IMR-90 (cell line): ENCODE measurements at regions not wholly inside any gene's neighbourhood (a gene's known extent, or its start where the extent isn't known, plus 50 kb on each side); places are given as distances from the start of the nearest gene placed in this dataset.
A peak's percentile ranks its signal among the peaks of the same experiment; 100 is the strongest.

Experiments
- ATAC-seq: fragments of 200-7000 bp; cut with Tn5 transposase; 2 replicates; pipeline ENCODE4 v1.9.1; 2020; ENCODE audit warnings: low read depth, mild to moderate bottlenecking, moderate library complexity
- BruUV-seq: library from RNA; stranded (reverse); fragments of 400-500 nt; replicated peaks from 2 replicates; lab custom pipeline; 2021; lab: Mats Ljungman, UMichigan
- CTCF ChIA-PET: fragments of 300-600 bp; formaldehyde crosslinking; extraction: SDS; loops from one replicate; lab custom pipeline; 2021; ENCODE audit warnings: antibody characterized with exemption; lab: Yijun Ruan, JAX
- POLR2A ChIA-PET: fragments of 300-600 bp; sonication (Branson Sonifier 250); formaldehyde crosslinking; loops from one replicate; lab custom pipeline; 2022; ENCODE audit warnings: antibody characterized with exemption; ENCODE audit not compliant: unreplicated experiment; lab: Charles Lee
- DNase-seq: peaks from one replicate; pipeline ENCODE4 v3.0.0; 2013
- H2AFZ ChIP-seq: replicated peaks from 2 replicates; pipeline ENCODE3; 2013; ENCODE audit warnings: low read length, mild to moderate bottlenecking; ENCODE audit not compliant: poor library complexity
- H2AK5ac ChIP-seq: 2 replicates; pipeline ENCODE4 v1.6.1; 2013; ENCODE audit warnings: low read depth, low read length, inconsistent platforms
- H2AK9ac ChIP-seq: replicated peaks from 2 replicates; pipeline ENCODE3; 2013; ENCODE audit warnings: mild to moderate bottlenecking, low read depth, low read length, moderate library complexity; ENCODE audit not compliant: poor library complexity
- H2BK120ac ChIP-seq: 2 replicates; pipeline ENCODE4 v1.6.1; 2013; ENCODE audit warnings: low read depth, low read length, inconsistent platforms
- H2BK15ac ChIP-seq: 3 replicates; pipeline ENCODE4 v1.6.1; 2013; ENCODE audit warnings: low read depth, low read length, inconsistent platforms
- H2BK20ac ChIP-seq: 2 replicates; pipeline ENCODE4 v1.6.1; 2013; ENCODE audit warnings: low read depth, mild to moderate bottlenecking, inconsistent platforms, low read length, moderate library complexity
- H2BK5ac ChIP-seq: 2 replicates; pipeline ENCODE4 v1.6.1; 2013; ENCODE audit warnings: mild to moderate bottlenecking, low read depth, low read length, inconsistent platforms; ENCODE audit not compliant: poor library complexity, severe bottlenecking
- H3K14ac ChIP-seq: replicated peaks from 2 replicates; pipeline ENCODE4 v1.6.1; 2013; ENCODE audit warnings: low read depth, low read length, inconsistent platforms
- H3K18ac ChIP-seq: 2 replicates; pipeline ENCODE4 v1.6.1; 2013; ENCODE audit warnings: low read depth, low read length, control low read depth
- H3K23ac ChIP-seq: 2 replicates; pipeline ENCODE4 v1.6.1; 2013; ENCODE audit warnings: low read depth, low read length, inconsistent platforms
- H3K27ac ChIP-seq: 2 replicates; pipeline ENCODE4 v1.5.1; 2013; ENCODE audit warnings: mild to moderate bottlenecking, control low read depth, low read length; ENCODE audit not compliant: insufficient read depth
- H3K27me3 ChIP-seq: 2 replicates; pipeline ENCODE4 v1.6.1; 2013; ENCODE audit warnings: low read length; ENCODE audit not compliant: control insufficient read depth, insufficient read depth
- H3K36me3 ChIP-seq: 2 replicates; pipeline ENCODE4 v1.6.1; 2013; ENCODE audit warnings: low read length, mixed read lengths; ENCODE audit not compliant: control insufficient read depth, insufficient read depth
- H3K4ac ChIP-seq: 2 replicates; pipeline ENCODE4 v1.6.1; 2013; ENCODE audit warnings: low read depth, low read length, inconsistent platforms
- H3K4me1 ChIP-seq: 2 replicates; pipeline ENCODE4 v1.6.1; 2013; ENCODE audit warnings: low read length, mixed read lengths; ENCODE audit not compliant: control insufficient read depth, insufficient read depth
- H3K4me2 ChIP-seq: 2 replicates; pipeline ENCODE4 v1.6.1; 2013; ENCODE audit warnings: low read depth, mild to moderate bottlenecking, control low read depth, low read length, moderate library complexity
- H3K4me3 ChIP-seq: 2 replicates; pipeline ENCODE4 v1.5.1; 2013; ENCODE audit warnings: low read depth, mild to moderate bottlenecking, control low read depth, low read length, moderate library complexity; ENCODE audit not compliant: insufficient read depth
- H3K56ac ChIP-seq: 2 replicates; pipeline ENCODE4 v1.6.1; 2013; ENCODE audit warnings: low read length, inconsistent platforms; ENCODE audit not compliant: insufficient read depth; ENCODE audit errors: extremely low read depth
- H3K79me1 ChIP-seq, 2 experiments: 2 replicates each; pipeline ENCODE4 v1.6.1; 2013; ENCODE audit warnings: low read length in 2 of 2, inconsistent platforms in 1 of 2, low read depth in 1 of 2
- H3K9ac ChIP-seq: 2 replicates; pipeline ENCODE4 v1.6.1; 2013; ENCODE audit warnings: low read depth, low read length, control low read depth
- H3K9me1 ChIP-seq: 2 replicates; pipeline ENCODE4 v1.6.1; 2013; ENCODE audit warnings: low read length, inconsistent platforms; ENCODE audit not compliant: insufficient read depth
- H3K9me3 ChIP-seq: 2 replicates; pipeline ENCODE4 v1.6.1; 2013; ENCODE audit warnings: low read length; ENCODE audit not compliant: control insufficient read depth, insufficient read depth
- H4K20me1 ChIP-seq: 2 replicates; pipeline ENCODE4 v1.6.1; 2013; ENCODE audit warnings: low read length, inconsistent platforms; ENCODE audit not compliant: insufficient read depth
- H4K5ac ChIP-seq: 2 replicates; pipeline ENCODE4 v1.6.1; 2013; ENCODE audit warnings: mild to moderate bottlenecking, low read depth, low read length, control low read depth
- H4K8ac ChIP-seq, 2 experiments: 2 replicates each; pipeline ENCODE4 v1.6.1; 2013; ENCODE audit warnings: low read depth in 2 of 2, low read length in 2 of 2, control low read depth in 1 of 2, inconsistent platforms in 1 of 2
- H4K91ac ChIP-seq: 2 replicates; pipeline ENCODE4 v1.6.1; 2013; ENCODE audit warnings: low read depth, low read length, inconsistent platforms; ENCODE audit not compliant: insufficient read depth
- CHD1 ChIP-seq: IDR thresholded peaks from 2 replicates; pipeline ENCODE4 v1.6.1; 2012; ENCODE audit warnings: low read depth, low read length, improper control_type of control experiment
- CTCF ChIP-seq: conservative IDR thresholded peaks from 2 replicates; pipeline ENCODE4 v1.5.1; 2012; ENCODE audit warnings: mild to moderate bottlenecking, low read depth, low read length, improper control_type of control experiment
- MAZ ChIP-seq: IDR thresholded peaks from 2 replicates; pipeline ENCODE4 v1.6.1; 2012; ENCODE audit warnings: low read depth, mild to moderate bottlenecking, low read length, improper control_type of control experiment, moderate library complexity, borderline replicate concordance
- RCOR1 ChIP-seq: IDR thresholded peaks from 2 replicates; pipeline ENCODE4 v1.6.1; 2012; ENCODE audit warnings: mild to moderate bottlenecking, low read length, improper control_type of control experiment; ENCODE audit not compliant: insufficient replicate concordance
- WGBS, 2 experiments: methylation state at CpG; one replicate each; pipeline versions ENCODE4 v1.1.5 to v1.1.7; 2013; ENCODE audit warnings: missing lambda C conversion rate in 2 of 2; ENCODE audit not compliant: insufficient read length in 1 of 2; ENCODE audit errors: extremely low coverage in 2 of 2; 5-methylcytosine and 5-hydroxymethylcytosine counted together
- dilution Hi-C: fragments of 300-500 bp; cut with HindIII; formaldehyde crosslinking; loops from one replicate; pipeline ENCODE4 v1.14.3; 2018; ENCODE audit warnings: low sequenced_read_pairs; ENCODE audit not compliant: unreplicated experiment
- in situ Hi-C: fragments of 300-500 bp; cut with MboI; formaldehyde crosslinking; loops from 3 replicates; pipeline ENCODE4 v1.14.3; 2019; ENCODE audit warnings: low sequenced_read_pairs, inconsistent platforms, mixed read lengths
- intact Hi-C: fragments of 100-400 bp; cut with micrococcal nuclease; formaldehyde crosslinking; loops from 2 replicates; pipeline ENCODE4 v1.10.0; 2022

- peak overlapping the region; percentile 36; the same call in 1 of the 2 replicates for H2BK20ac ChIP-seq
- H2BK120ac ChIP-seq: peak overlapping the region; percentile 26
- dilution Hi-C loops (no loop called here), in situ Hi-C loops (no loop called here), intact Hi-C loops (loop anchor here (1.0 kb wide), 1 partner anchor 194 kb away; no protein-coding TSS in a partner anchor)
- no peaks in the 10 kb centered on the region for H3K36me3 ChIP-seq
- no peak overlapping the region for H3K18ac ChIP-seq
- H3K56ac ChIP-seq: no peak overlapping the region
- peak overlapping the region; percentile 28; the same call in 1 of the 2 replicates for H2AK5ac ChIP-seq
- H2AK9ac ChIP-seq: no peak overlapping the region
- H3K79me1 ChIP-seq: no peaks in the 10 kb centered on the region
- no peak overlapping the region for H2BK5ac ChIP-seq
- no peak overlapping the region for H3K4me2 ChIP-seq
- ChIA-PET POLR2A (no interaction called here), CTCF (interaction anchor here (1.3 kb wide), 1 partner anchor 11 kb away, joined by 5 read pairs; no protein-coding TSS in a partner anchor)
- no peak overlapping the region for H4K91ac ChIP-seq
- peak overlapping the region; percentile 25; the same call in 1 of the 2 replicates for H3K4ac ChIP-seq
- peaks cover 8% of the 10 kb centered on the region for H3K9me1 ChIP-seq
- DNase-seq (no peak), ATAC-seq (no peak)
- H3K27ac ChIP-seq: no peak overlapping the region
- no peak overlapping the region for H4K8ac ChIP-seq
- H3K4me3 ChIP-seq: no peak overlapping the region
- no peak overlapping the region for H3K14ac ChIP-seq
- H3K9me3 ChIP-seq: no peaks in the 10 kb centered on the region
- no peak overlapping the region for H2BK15ac ChIP-seq
- no peak overlapping the region for H3K9ac ChIP-seq
- H3K27me3 ChIP-seq: no peaks in the 10 kb centered on the region
- TF ChIP-seq MAZ (no peak), CHD1 (no peak), RCOR1 (no peak), CTCF (no peak)
- H2AFZ ChIP-seq: no peak overlapping the region
- 93% methylated on average over 3 of the region's 3 CpGs; no CpG with 5 or more reads in 1 of the 2 experiments for WGBS, 2 experiments
- no TSS peak for BruUV-seq
- H3K4me1 ChIP-seq: peaks cover 4% of the 10 kb centered on the region
- peaks cover 4% of the 10 kb centered on the region; the same call in 1 of the 2 replicates for H4K20me1 ChIP-seq
- H3K23ac ChIP-seq: no peak overlapping the region
- H4K5ac ChIP-seq: no peak overlapping the region
Measured at GRCh38 chr13:44242766-44243165, 130.9 kb upstream of the SERP2 start.
